SK-N-SH treated with all-trans-retinoic acid at 6 μM for 48 hours (cell line): ENCODE measurements at regions not wholly inside any gene's neighbourhood (a gene's known extent, or its start where the extent isn't known, plus 50 kb on each side); places are given as distances from the start of the nearest gene placed in this dataset.
A peak's percentile ranks its signal among the peaks of the same experiment; 100 is the strongest.

ENCODE experiments used
- ATAC-seq: fragments of 200-7000 bp; cut with Tn5 transposase; 3 replicates; pipeline ENCODE4 v1.9.1; 2020; ENCODE audit warnings: mild to moderate bottlenecking, moderate library complexity
- ARNTL ChIP-seq: fragments of 450-650 bp; formaldehyde crosslinking; IDR thresholded peaks from 2 replicates; pipeline ENCODE4 v1.5.0; 2020; ENCODE audit warnings: low read depth, mild to moderate bottlenecking, moderate library complexity, borderline replicate concordance
- BACH2 ChIP-seq: fragments of 250-450 bp; sonication (Bioruptor Pico); IDR thresholded peaks from 2 replicates; pipeline ENCODE4 v1.9.0; 2021; ENCODE audit warnings: mild to moderate bottlenecking, borderline replicate concordance
- CSDC2 ChIP-seq: fragments of 250-450 bp; sonication (Bioruptor Pico); IDR thresholded peaks from 2 replicates; pipeline ENCODE4 v1.5.0; 2020; ENCODE audit warnings: mild to moderate bottlenecking, moderate library complexity
- GLIS3 ChIP-seq: fragments of 250-450 bp; sonication (Bioruptor Pico); IDR thresholded peaks from 2 replicates; pipeline ENCODE4 v1.5.0; 2020; ENCODE audit warnings: mild to moderate bottlenecking, moderate library complexity
- ISL1 ChIP-seq: fragments of 250-450 bp; sonication (Bioruptor Pico); IDR thresholded peaks from 2 replicates; pipeline ENCODE4 v2.1.2; 2022; ENCODE audit warnings: mild to moderate bottlenecking, moderate library complexity
- OSR1 ChIP-seq: fragments of 250-450 bp; sonication (Bioruptor Pico); IDR thresholded peaks from 2 replicates; pipeline ENCODE4 v1.8.0; 2022; ENCODE audit warnings: moderate library complexity, mild to moderate bottlenecking, inconsistent platforms
- PPARA ChIP-seq: fragments of 250-450 bp; sonication (Bioruptor Pico); IDR thresholded peaks from 2 replicates; pipeline ENCODE4 v1.5.0; 2020; ENCODE audit warnings: mild to moderate bottlenecking, borderline replicate concordance
- RARB ChIP-seq: fragments of 250-450 bp; sonication (Bioruptor Pico); IDR thresholded peaks from 2 replicates; pipeline ENCODE4 v1.8.0; 2021; ENCODE audit warnings: mild to moderate bottlenecking, moderate library complexity
- SNAI2 ChIP-seq: fragments of 250-450 bp; sonication (Bioruptor Pico); IDR thresholded peaks from 2 replicates; pipeline ENCODE4 v1.5.0; 2020; ENCODE audit warnings: mild to moderate bottlenecking, moderate library complexity
- TCF4 ChIP-seq: fragments of 250-450 bp; sonication (Bioruptor Pico); IDR thresholded peaks from 2 replicates; pipeline ENCODE4 v1.8.0; 2021; ENCODE audit warnings: mild to moderate bottlenecking, moderate library complexity, borderline replicate concordance
- TOX ChIP-seq: fragments of 250-450 bp; sonication (Bioruptor Pico); IDR thresholded peaks from 2 replicates; pipeline ENCODE4 v1.8.0; 2021; ENCODE audit warnings: mild to moderate bottlenecking, moderate library complexity, borderline replicate concordance
- TSHZ2 ChIP-seq: fragments of 250-450 bp; sonication (Bioruptor Pico); IDR thresholded peaks from 2 replicates; pipeline ENCODE4 v1.5.0; 2020; ENCODE audit warnings: mild to moderate bottlenecking, moderate library complexity
- ZC3H10 ChIP-seq: fragments of 250-450 bp; sonication (Bioruptor Pico); IDR thresholded peaks from 2 replicates; pipeline ENCODE4 v1.5.1; 2021; ENCODE audit warnings: mild to moderate bottlenecking, moderate library complexity
- ZFP3 ChIP-seq: fragments of 250-450 bp; sonication (Bioruptor Pico); IDR thresholded peaks from 2 replicates; pipeline ENCODE4 v1.5.0; 2020; ENCODE audit warnings: mild to moderate bottlenecking, moderate library complexity
- ZFP30 ChIP-seq: fragments of 450-650 bp; formaldehyde crosslinking; IDR thresholded peaks from 2 replicates; pipeline ENCODE4 v1.5.0; 2022; ENCODE audit warnings: mild to moderate bottlenecking, moderate library complexity
- ZNF565 ChIP-seq: fragments of 450-650 bp; formaldehyde crosslinking; conservative IDR thresholded peaks from 2 replicates; pipeline ENCODE4 v1.5.0; 2020; ENCODE audit warnings: low read depth, mild to moderate bottlenecking, moderate library complexity
- ZNF70 ChIP-seq: fragments of 450-650 bp; formaldehyde crosslinking; IDR thresholded peaks from 2 replicates; pipeline ENCODE4 v1.5.0; 2020; ENCODE audit warnings: mild to moderate bottlenecking, moderate library complexity
- ZNF8 ChIP-seq: fragments of 450-650 bp; formaldehyde crosslinking; IDR thresholded peaks from 2 replicates; pipeline ENCODE4 v1.5.0; 2020; ENCODE audit warnings: mild to moderate bottlenecking, moderate library complexity
- TF ChIP-seq, protein P1 (sequence below): fragments of 250-450 bp; sonication (Bioruptor Pico); IDR thresholded peaks from 2 replicates; pipeline ENCODE4 v1.8.0; 2021; ENCODE audit warnings: low read depth, mild to moderate bottlenecking, moderate library complexity, borderline replicate concordance
- TF ChIP-seq, protein P2 (sequence below): fragments of 250-450 bp; sonication (Bioruptor Pico); IDR thresholded peaks from 2 replicates; pipeline ENCODE4 v1.5.1; 2021; ENCODE audit warnings: mild to moderate bottlenecking, moderate library complexity

DNA sequence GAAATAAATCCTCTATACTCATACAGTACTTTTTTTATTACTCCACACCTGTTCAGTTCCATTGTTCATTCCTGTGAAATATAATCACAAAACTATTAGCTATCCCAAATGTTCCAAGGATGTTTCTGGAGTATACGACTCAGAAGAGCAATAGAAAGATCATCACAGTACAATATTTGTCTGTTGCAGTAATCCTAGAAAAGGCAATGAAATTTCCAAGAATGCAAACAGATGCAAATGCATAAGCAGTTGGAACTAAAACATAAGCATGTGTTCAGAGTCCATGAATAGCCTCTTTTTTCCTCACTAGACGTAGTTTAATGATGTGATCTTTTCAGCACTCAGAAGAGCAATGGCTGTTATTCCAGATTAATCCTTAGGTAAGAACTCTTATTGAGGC lies 55.2 kb downstream of the RTL3 start:
- TF ChIP-seq, protein P1, sequence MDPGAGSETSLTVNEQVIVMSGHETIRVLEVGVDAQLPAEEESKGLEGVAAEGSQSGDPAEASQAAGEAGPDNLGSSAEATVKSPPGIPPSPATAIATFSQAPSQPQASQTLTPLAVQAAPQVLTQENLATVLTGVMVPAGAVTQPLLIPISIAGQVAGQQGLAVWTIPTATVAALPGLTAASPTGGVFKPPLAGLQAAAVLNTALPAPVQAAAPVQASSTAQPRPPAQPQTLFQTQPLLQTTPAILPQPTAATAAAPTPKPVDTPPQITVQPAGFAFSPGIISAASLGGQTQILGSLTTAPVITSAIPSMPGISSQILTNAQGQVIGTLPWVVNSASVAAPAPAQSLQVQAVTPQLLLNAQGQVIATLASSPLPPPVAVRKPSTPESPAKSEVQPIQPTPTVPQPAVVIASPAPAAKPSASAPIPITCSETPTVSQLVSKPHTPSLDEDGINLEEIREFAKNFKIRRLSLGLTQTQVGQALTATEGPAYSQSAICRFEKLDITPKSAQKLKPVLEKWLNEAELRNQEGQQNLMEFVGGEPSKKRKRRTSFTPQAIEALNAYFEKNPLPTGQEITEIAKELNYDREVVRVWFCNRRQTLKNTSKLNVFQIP (CRISPR knock-in tag), result no peak
- TF ChIP-seq TOX (CRISPR knock-in tag), result no peak
- TF ChIP-seq TCF4 (CRISPR knock-in tag), result no peak
- TF ChIP-seq ZC3H10, result no peak
- no peak for TF ChIP-seq ZNF565 (CRISPR knock-in tag)
- no peak for TF ChIP-seq ISL1
- no peak for TF ChIP-seq ZNF8 (CRISPR knock-in tag)
- no peak for TF ChIP-seq CSDC2 (CRISPR knock-in tag)
- TF ChIP-seq TSHZ2 (CRISPR knock-in tag), result no peak
- TF ChIP-seq OSR1, result no peak
- TF ChIP-seq PPARA, result no peak
- TF ChIP-seq, protein P2, sequence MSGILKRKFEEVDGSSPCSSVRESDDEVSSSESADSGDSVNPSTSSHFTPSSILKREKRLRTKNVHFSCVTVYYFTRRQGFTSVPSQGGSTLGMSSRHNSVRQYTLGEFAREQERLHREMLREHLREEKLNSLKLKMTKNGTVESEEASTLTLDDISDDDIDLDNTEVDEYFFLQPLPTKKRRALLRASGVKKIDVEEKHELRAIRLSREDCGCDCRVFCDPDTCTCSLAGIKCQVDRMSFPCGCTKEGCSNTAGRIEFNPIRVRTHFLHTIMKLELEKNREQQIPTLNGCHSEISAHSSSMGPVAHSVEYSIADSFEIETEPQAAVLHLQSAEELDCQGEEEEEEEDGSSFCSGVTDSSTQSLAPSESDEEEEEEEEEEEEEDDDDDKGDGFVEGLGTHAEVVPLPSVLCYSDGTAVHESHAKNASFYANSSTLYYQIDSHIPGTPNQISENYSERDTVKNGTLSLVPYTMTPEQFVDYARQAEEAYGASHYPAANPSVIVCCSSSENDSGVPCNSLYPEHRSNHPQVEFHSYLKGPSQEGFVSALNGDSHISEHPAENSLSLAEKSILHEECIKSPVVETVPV (CRISPR knock-in tag), result no peak
- no peak for TF ChIP-seq RARB
- TF ChIP-seq ZNF70, result no peak
- TF ChIP-seq GLIS3 (CRISPR knock-in tag), result no peak
- no peak for TF ChIP-seq SNAI2 (CRISPR knock-in tag)
- no peak for TF ChIP-seq ZFP3 (CRISPR knock-in tag)
- no peak for ATAC-seq

DNA sequence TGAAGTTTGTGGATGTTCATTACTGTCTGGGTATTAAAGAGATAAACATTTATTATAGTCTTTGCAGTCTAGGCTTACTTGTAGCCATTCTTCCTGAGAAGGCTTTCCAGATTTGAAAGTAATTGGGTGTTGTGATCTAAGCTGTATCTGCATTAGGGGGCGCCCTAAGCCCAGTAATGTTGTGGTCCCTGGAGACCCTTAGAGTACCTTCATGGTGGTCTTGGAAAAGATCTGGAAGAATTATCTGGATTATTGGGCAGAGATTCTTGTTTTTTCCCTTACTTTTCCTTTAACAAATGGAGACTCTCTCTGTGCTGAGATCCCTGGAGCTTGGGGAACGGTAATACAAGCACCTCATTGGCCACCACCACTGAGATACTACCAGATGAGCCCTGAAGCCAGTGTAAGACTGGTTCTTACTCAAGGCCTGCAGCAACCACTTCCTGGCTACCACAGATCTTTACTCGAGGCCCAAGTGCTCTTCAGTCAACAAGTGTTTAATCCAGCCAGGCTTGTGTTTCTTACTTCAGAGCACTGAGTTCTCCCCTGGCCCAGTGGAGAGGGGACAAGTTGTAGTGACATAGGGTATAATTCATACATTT lies 63.1 kb downstream of the RTL3 start:
- ATAC-seq, result 0 out of 3 replicates have a peak, but pooled peaks have one; percentile 19
- no peak for TF ChIP-seq TSHZ2 (CRISPR knock-in tag)
- no peak for TF ChIP-seq ISL1
- no peak for TF ChIP-seq BACH2 (CRISPR knock-in tag)
- no peak for TF ChIP-seq ZFP30 (CRISPR knock-in tag)

GRCh38 chrX:78593701-78594100 lies 65.4 kb downstream of the RTL3 start:
- no peak for ATAC-seq
- no peak for TF ChIP-seq TSHZ2 (CRISPR knock-in tag)
- no peak for TF ChIP-seq ISL1
- no peak for TF ChIP-seq PPARA
- TF ChIP-seq ZNF70, result no peak
- no peak for TF ChIP-seq ZFP3 (CRISPR knock-in tag)
- TF ChIP-seq OSR1, result no peak
- no peak for TF ChIP-seq ARNTL (CRISPR knock-in tag)
- no peak for TF ChIP-seq CSDC2 (CRISPR knock-in tag)
- no peak for TF ChIP-seq ZFP30 (CRISPR knock-in tag)
- TF ChIP-seq, protein P2 (CRISPR knock-in tag), result no peak
- TF ChIP-seq, protein P1 (CRISPR knock-in tag), result no peak
- TF ChIP-seq GLIS3 (CRISPR knock-in tag), result no peak
